SK-N-SH (cell line): ENCODE measurements at regions not wholly inside any gene's neighbourhood (a gene's known extent, or its start where the extent isn't known, plus 50 kb on each side); places are given as distances from the start of the nearest gene placed in this dataset.

Experiments used
- CTCF ChIA-PET: fragments of 300-600, 350-600 bp; formaldehyde crosslinking; extraction: SDS; loops from one replicate; lab custom pipeline; 2021; lab: Yijun Ruan, JAX
- POLR2A ChIA-PET: fragments of 350-600 bp; sonication (Branson Sonifier 250); formaldehyde crosslinking; extraction: SDS; loops from one replicate; lab custom pipeline; 2020; ENCODE audit warnings: antibody characterized with exemption, inconsistent platforms; lab: Yijun Ruan, JAX
- DNase-seq: peaks from one replicate; pipeline ENCODE4 v3.0.0; 2012
- H2AFZ ChIP-seq: fragments of 200-600 bp; sonication (generic); 2 replicates; pipeline ENCODE4 v1.8.1; 2016; ENCODE audit warnings: antibody characterized with exemption, mild to moderate bottlenecking, low read depth
- H3F3A ChIP-seq: fragments of 200-600 bp; sonication (generic); replicated peaks from 2 replicates; pipeline ENCODE3; 2016; ENCODE audit warnings: antibody characterized with exemption, mild to moderate bottlenecking; ENCODE audit not compliant: insufficient read depth
- H3K27ac ChIP-seq, 2 experiments: fragments of 200-500 bp in 1 of 2; fragments of 200-600 bp in 1 of 2; sonication (Bioruptor generic) in 1 of 2; sonication (generic), shearing (Covaris generic) in 1 of 2; 2 replicates each; pipeline versions ENCODE4 v1.5.1 to v1.6.1; 2014 to 2016; ENCODE audit warnings: low read depth in 2 of 2, inconsistent platforms in 1 of 2, low read length in 1 of 2, mild to moderate bottlenecking in 1 of 2, mixed read lengths in 1 of 2
- H3K27me3 ChIP-seq: fragments of 200-600 bp; sonication (generic), shearing (Covaris generic); 2 replicates; pipeline ENCODE4 v1.6.1; 2016; ENCODE audit warnings: mixed run types; ENCODE audit not compliant: insufficient read depth
- H3K36me3 ChIP-seq, 2 experiments: fragments of 200-500 bp in 1 of 2; fragments of 200-600 bp in 1 of 2; sonication (Bioruptor generic) in 1 of 2; sonication (generic) in 1 of 2; replicated peaks in 1 of 2; 2 replicates each; pipeline versions ENCODE3 to v1.5.1; 2014 to 2016; ENCODE audit warnings: low read length in 1 of 2, mild to moderate bottlenecking in 1 of 2; ENCODE audit not compliant: insufficient read depth in 2 of 2, control insufficient read depth in 1 of 2
- H3K4me1 ChIP-seq, 2 experiments: fragments of 200-500 bp in 1 of 2; fragments of 200-600 bp in 1 of 2; sonication (Bioruptor generic) in 1 of 2; sonication (generic), shearing (Covaris generic) in 1 of 2; 2 replicates each; pipeline versions ENCODE4 v1.5.1 to v1.6.1; 2014 to 2016; ENCODE audit warnings: low read depth in 1 of 2, low read length in 1 of 2, mixed run types in 1 of 2; ENCODE audit not compliant: insufficient read depth in 2 of 2, control insufficient read depth in 1 of 2
- H3K4me2 ChIP-seq: fragments of 200-600 bp; sonication (generic), shearing (Covaris generic); 2 replicates; pipeline ENCODE4 v1.6.1; 2017; ENCODE audit warnings: mixed run types
- H3K4me3 ChIP-seq, 2 experiments: fragments of 200-500 bp in 1 of 2; fragments of 200-600 bp in 1 of 2; sonication (Bioruptor generic) in 1 of 2; sonication (generic), shearing (Covaris generic) in 1 of 2; 2 replicates each; pipeline versions ENCODE4 v1.5.1 to v1.8.1; 2014 to 2016; ENCODE audit warnings: low read depth in 2 of 2, inconsistent platforms in 1 of 2, low read length in 1 of 2, mild to moderate bottlenecking in 1 of 2, mixed read lengths in 1 of 2, moderate library complexity in 1 of 2
- H3K79me2 ChIP-seq: fragments of 200-600 bp; sonication (generic); 2 replicates; pipeline ENCODE4 v1.8.1; 2017; ENCODE audit warnings: mild to moderate bottlenecking; ENCODE audit not compliant: insufficient read depth
- H3K9ac ChIP-seq: fragments of 200-600 bp; sonication (generic); 2 replicates; pipeline ENCODE4 v1.6.1; 2017; ENCODE audit warnings: mixed run types
- H3K9me2 ChIP-seq: fragments of 200-600 bp; sonication (generic); 2 replicates; pipeline ENCODE4 v1.6.1; 2017; ENCODE audit warnings: mixed run types
- H3K9me3 ChIP-seq: fragments of 200-600 bp; sonication (generic); 2 replicates; pipeline ENCODE4 v1.6.1; 2017; ENCODE audit warnings: mixed run types, mild to moderate bottlenecking, moderate library complexity
- H4K20me1 ChIP-seq: fragments of 200-600 bp; sonication (generic); 2 replicates; pipeline ENCODE4 v1.6.1; 2017; ENCODE audit warnings: mild to moderate bottlenecking, mixed run types; ENCODE audit not compliant: insufficient read depth
- CHD2 ChIP-seq: fragments of 150-350 bp; IDR thresholded peaks from 2 replicates; pipeline ENCODE4 v1.6.1; 2018; ENCODE audit warnings: low read length; ENCODE audit not compliant: partially characterized antibody
- CTCF ChIP-seq: fragments of 200-600 bp; sonication (generic); IDR thresholded peaks from 2 replicates; pipeline ENCODE4 v1.6.1; 2017; ENCODE audit warnings: antibody characterized with exemption, mild to moderate bottlenecking, moderate library complexity
- EP300 ChIP-seq, 2 experiments: IDR thresholded peaks; 2 replicates each; pipeline versions ENCODE4 v1.4.0 to v1.6.1; 2012; ENCODE audit warnings: borderline replicate concordance in 1 of 2, low read depth in 1 of 2, low read length in 1 of 2
- FOXM1 ChIP-seq: IDR thresholded peaks from 2 replicates; pipeline ENCODE4 v1.4.0; 2012; ENCODE audit warnings: low read depth, mild to moderate bottlenecking
- GATA2 ChIP-seq: sonication (generic); formaldehyde crosslinking; IDR thresholded peaks from 2 replicates; pipeline ENCODE4 v1.5.0; 2020; ENCODE audit warnings: mild to moderate bottlenecking, missing genetic modification reagents
- IRF3 ChIP-seq: fragments of 150-350 bp; IDR thresholded peaks from 2 replicates; pipeline ENCODE4 v1.6.1; 2016; ENCODE audit warnings: mild to moderate bottlenecking, low read depth, low read length
- MAX ChIP-seq: IDR thresholded peaks from 2 replicates; pipeline ENCODE4 v1.4.0; 2012; ENCODE audit warnings: low read depth
- NFIC ChIP-seq: IDR thresholded peaks from 2 replicates; pipeline ENCODE4 v1.4.0; 2012; ENCODE audit warnings: borderline replicate concordance
- RCOR1 ChIP-seq: fragments of 150-350 bp; IDR thresholded peaks from 2 replicates; pipeline ENCODE4 v1.6.1; 2017; ENCODE audit warnings: antibody characterized with exemption, low read length
- REST ChIP-seq: IDR thresholded peaks from 2 replicates; pipeline ENCODE4 v1.6.1; 2012; ENCODE audit warnings: mild to moderate bottlenecking, low read depth, low read length, moderate library complexity
- RXRA ChIP-seq: IDR thresholded peaks from 2 replicates; pipeline ENCODE4 v1.4.0; 2012; ENCODE audit warnings: low read depth, mild to moderate bottlenecking, borderline replicate concordance
- SIN3A ChIP-seq: IDR thresholded peaks from 2 replicates; pipeline ENCODE4 v1.6.1; 2012; ENCODE audit warnings: low read depth, mild to moderate bottlenecking, low read length, moderate library complexity, borderline replicate concordance
- SMC3 ChIP-seq: IDR thresholded peaks from 2 replicates; pipeline ENCODE4 v1.6.1; 2012; ENCODE audit warnings: low read depth, low read length, improper control_type of control experiment
- TAF1 ChIP-seq: IDR thresholded peaks from 2 replicates; pipeline ENCODE4 v1.6.1; 2012; ENCODE audit warnings: low read depth, mild to moderate bottlenecking, low read length, moderate library complexity, borderline replicate concordance
- TCF12 ChIP-seq: IDR thresholded peaks from 2 replicates; pipeline ENCODE4 v1.4.0; 2012
- USF1 ChIP-seq: IDR thresholded peaks from 2 replicates; pipeline ENCODE4 v1.4.0; 2012; ENCODE audit warnings: low read depth, borderline replicate concordance
- WGBS: methylation state at CpG from one replicate; pipeline ENCODE4 v1.1.6; 2017; ENCODE audit warnings: low lambda C conversion rate; 5-methylcytosine and 5-hydroxymethylcytosine counted together

GRCh38 chrX:124954402-124954801 is 365.3 kb upstream of the TEX13C start:
- Histone ChIP-seq H3K9me2 (no peaks in the 10 kb centered on the region), H3K27me3 (no peaks in the 10 kb centered on the region), H3F3A (no peaks in the 10 kb centered on the region), H3K4me3 (no peak overlapping the region), H3K9ac (no peak overlapping the region), H3K36me3 (no peaks in the 10 kb centered on the region), H3K9me3 (no peaks in the 10 kb centered on the region), H3K4me1 (no peaks in the 10 kb centered on the region), H3K79me2 (no peaks in the 10 kb centered on the region), H3K27ac (no peak overlapping the region), H2AFZ (no peak overlapping the region), H3K4me2 (no peak overlapping the region), H4K20me1 (no peaks in the 10 kb centered on the region)
- ChIA-PET CTCF (no interaction called here), POLR2A (no interaction called here)
- TF ChIP-seq RCOR1 (no peak), RXRA (no peak), NFIC (no peak), SIN3A (no peak), EP300 (IDR thresholded peaks at IDR 0.05; ENCODE audit: borderline replicate concordance in 1 of 2, low read depth in 1 of 2, low read length in 1 of 2) (no peak), GATA2 (CRISPR knock-in tag) (no peak), TAF1 (no peak), TCF12 (no peak), MAX (no peak), CHD2 (no peak), IRF3 (no peak), SMC3 (no peak), USF1 (no peak), CTCF (no peak)
- no peak for DNase-seq

- Histone ChIP-seq H4K20me1 (no peaks in the 10 kb centered on the region), H3K4me2 (no peak overlapping the region), H3K36me3 (no peaks in the 10 kb centered on the region), H2AFZ (no peak overlapping the region), H3K4me1 (no peaks in the 10 kb centered on the region), H3K9ac (no peak overlapping the region), H3K79me2 (no peaks in the 10 kb centered on the region), H3F3A (no peaks in the 10 kb centered on the region), H3K9me3 (no peaks in the 10 kb centered on the region), H3K4me3 (no peak overlapping the region), H3K27ac (no peak overlapping the region), H3K9me2 (no peaks in the 10 kb centered on the region), H3K27me3 (no peaks in the 10 kb centered on the region)
- TF ChIP-seq MAX = no peak
- TF ChIP-seq CTCF = no peak
- TF ChIP-seq REST = no peak
- no peak for TF ChIP-seq FOXM1
- TF ChIP-seq NFIC = no peak
- ChIA-PET POLR2A (no interaction called here), CTCF (no interaction called here)
- DNase-seq = no peak
- WGBS = 5% methylated on average over 2 of the region's 2 CpGs
Measured at GRCh38 chrX:124960454-124960853, 359.2 kb upstream of the TEX13C start.
